ENCODE measurements at regions not wholly inside any gene's neighbourhood (a gene's known extent, or its start where the extent isn't known, plus 50 kb on each side); places are given as distances from the start of the nearest gene placed in this dataset.

- no peak overlapping the region for H3K27ac ChIP-seq
- no peak for DNase-seq (ENCODE audit: low spot score)
- TF ChIP-seq CTCF (conservative IDR thresholded peaks at IDR 0.05; ENCODE audit: low read depth) = no peak
- ChIA-PET POLR2A (ENCODE audit: low non-redundant PET) (no interaction called here), CTCF (interaction anchor here (1.7 kb wide), 1 partner anchor 15 kb away, joined by 6 read pairs; no protein-coding TSS in a partner anchor)
Observed at GRCh38 chr2:120568089-120568974, 167.3 kb upstream of the GLI2 start.

DNA sequence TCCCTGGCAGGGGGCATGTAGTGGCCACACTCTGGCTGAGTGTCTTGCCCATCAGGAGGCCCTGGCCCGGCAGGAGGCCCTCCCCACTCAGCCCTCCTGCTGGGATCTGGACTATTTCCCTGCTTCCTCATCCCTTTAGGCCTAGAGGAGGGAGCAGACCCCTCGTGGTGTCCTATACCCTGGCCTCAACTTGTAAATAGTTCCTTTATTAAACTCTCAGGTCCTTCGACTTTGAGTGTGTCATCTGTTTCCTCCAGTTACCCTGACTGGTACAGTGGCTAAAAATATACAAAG, 166.7 kb upstream of the GLI2 start:
- ChIA-PET CTCF (interaction anchor here (1.7 kb wide), 1 partner anchor 16 kb away, joined by 6 read pairs; no protein-coding TSS in a partner anchor), POLR2A (ENCODE audit: low non-redundant PET) (no interaction called here)
- no peak overlapping the region for H3K27ac ChIP-seq
- no peak for DNase-seq (ENCODE audit: low spot score)
- TF ChIP-seq CTCF (conservative IDR thresholded peaks at IDR 0.05; ENCODE audit: low read depth) = no peak

DNA sequence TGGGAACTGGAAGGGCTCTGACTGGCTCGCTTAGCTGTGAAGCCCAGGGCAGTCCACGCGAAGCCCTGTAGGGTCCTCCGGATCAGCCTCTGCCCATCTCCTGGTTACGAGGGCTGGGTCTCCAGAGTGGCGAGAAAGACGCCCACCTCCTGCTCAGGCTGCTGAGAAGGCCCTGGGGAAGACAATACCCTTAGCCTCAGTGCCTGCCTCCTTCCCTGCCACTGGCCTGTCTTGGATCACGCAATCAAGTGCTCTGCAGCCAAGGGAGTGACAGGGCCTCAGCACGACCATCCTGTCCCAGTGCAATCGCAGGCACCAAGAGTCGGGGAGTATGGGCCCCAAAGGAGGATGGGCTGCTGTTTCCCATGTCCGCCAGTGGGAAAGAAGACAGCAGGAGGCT, 165.7 kb upstream of the GLI2 start:
- no peak for TF ChIP-seq CTCF (conservative IDR thresholded peaks at IDR 0.05; ENCODE audit: low read depth)
- ChIA-PET POLR2A (ENCODE audit: low non-redundant PET) (interaction anchor here (0.5 kb wide), 1 partner anchor 190 kb away, joined by 3 read pairs; no protein-coding TSS in a partner anchor), CTCF (interaction anchor here (1.7 kb wide), 1 partner anchor 17 kb away, joined by 6 read pairs; no protein-coding TSS in a partner anchor)
- H3K27ac ChIP-seq = no peak overlapping the region
- DNase-seq (ENCODE audit: low spot score) = no peak

DNA sequence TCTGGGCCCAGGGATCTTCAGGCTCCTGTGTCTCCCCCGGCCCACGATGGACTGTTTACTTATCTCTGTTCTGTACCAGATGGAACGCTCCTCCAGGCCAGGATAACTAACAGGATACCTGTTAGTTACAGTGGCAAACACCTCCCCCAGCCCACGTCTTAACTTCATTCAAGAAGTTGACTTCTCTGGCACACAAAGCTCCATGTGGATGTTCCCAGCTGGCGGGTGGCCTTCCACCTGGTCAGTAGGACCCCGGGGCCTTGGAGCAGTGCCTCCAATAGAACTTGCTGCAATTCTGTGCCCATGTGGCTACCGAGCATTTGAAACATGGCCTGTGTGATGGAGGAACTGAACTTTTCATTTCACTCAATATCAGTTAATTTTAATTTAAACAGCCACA, 165.1 kb upstream of the GLI2 start:
- no peak for TF ChIP-seq CTCF (conservative IDR thresholded peaks at IDR 0.05; ENCODE audit: low read depth)
- CTCF ChIA-PET = no interaction called here
- POLR2A ChIA-PET (ENCODE audit: low non-redundant PET) = interaction anchor here (0.5 kb wide), 1 partner anchor 191 kb away, joined by 3 read pairs; no protein-coding TSS in a partner anchor

GRCh38 chr2:120571015-120571728, 164.5 kb upstream of the GLI2 start:
- CTCF ChIA-PET = no interaction called here
- TF ChIP-seq CTCF (conservative IDR thresholded peaks at IDR 0.05; ENCODE audit: low read depth) = no peak
- no peak for DNase-seq (ENCODE audit: low spot score)
- POLR2A ChIA-PET (ENCODE audit: low non-redundant PET) = no interaction called here
- no peak overlapping the region for H3K27ac ChIP-seq

More for the DNA sequence above, 165.1 kb upstream of the GLI2 start:
- H3K27ac ChIP-seq = no peak overlapping the region
- no peak for DNase-seq (ENCODE audit: low spot score)

DNA sequence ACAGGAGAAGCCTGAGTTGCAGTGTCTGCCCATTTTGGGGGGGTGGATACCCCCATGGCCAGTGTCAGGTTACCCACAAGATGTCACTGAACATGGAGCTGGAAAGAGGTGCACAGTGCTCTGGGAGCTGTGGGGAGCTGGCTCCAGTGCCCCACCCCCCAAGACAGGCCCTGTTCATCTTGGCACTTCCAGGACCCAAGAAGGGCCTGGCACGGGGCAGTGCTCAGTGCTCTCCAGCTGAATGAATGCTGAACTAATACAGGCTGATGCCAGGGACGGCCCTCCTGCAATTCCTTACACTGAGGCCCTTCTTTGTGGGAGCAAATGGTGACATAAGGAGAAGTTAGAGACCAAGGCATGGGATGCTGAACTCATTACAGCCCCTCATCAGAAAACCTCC, 163.4 kb upstream of the GLI2 start:
- POLR2A ChIA-PET (ENCODE audit: low non-redundant PET) = no interaction called here
- no peak overlapping the region for H3K27ac ChIP-seq

More for the DNA sequence above, 163.4 kb upstream of the GLI2 start:
- TF ChIP-seq CTCF (conservative IDR thresholded peaks at IDR 0.05; ENCODE audit: low read depth) = no peak
- CTCF ChIA-PET = no interaction called here
- DNase-seq (ENCODE audit: low spot score) = no peak
